VCaP (cell line): ENCODE measurements at regions not wholly inside any gene's neighbourhood (a gene's known extent, or its start where the extent isn't known, plus 50 kb on each side); places are given as distances from the start of the nearest gene placed in this dataset.
"Not testable (repeated sequence)": the region's sequence is repeated elsewhere in the genome, so short reads cannot be mapped to it uniquely, and the experiment has no call there.

Experiments
- H3K27ac ChIP-seq: fragments of 450-650 bp; 2 replicates; pipeline ENCODE4 v1.5.1; 2017
- CTCF ChIP-seq: fragments of 450-650 bp; conservative IDR thresholded peaks from 2 replicates; pipeline ENCODE4 v1.5.1; 2017; ENCODE audit warnings: mild to moderate bottlenecking, moderate library complexity

GRCh38 chr13:86606264-86606663 lies 807.0 kb upstream of the SLITRK6 start:
- no peak overlapping the region for H3K27ac ChIP-seq
- no peak for TF ChIP-seq CTCF

GRCh38 chr13:86608701-86609100 lies 809.5 kb upstream of the SLITRK6 start:
- H3K27ac ChIP-seq: no peak overlapping the region
- TF ChIP-seq CTCF: no peak

GRCh38 chr13:86633346-86633745 lies 834.1 kb upstream of the SLITRK6 start:
- no peak for TF ChIP-seq CTCF
- no peak overlapping the region for H3K27ac ChIP-seq

GRCh38 chr13:86651171-86651570 lies 852.0 kb upstream of the SLITRK6 start:
- H3K27ac ChIP-seq: not testable (repeated sequence)

- TF ChIP-seq CTCF: no peak
These were observed 853.8 kb upstream of the SLITRK6 start for GRCh38 chr13:86653009-86653408.

GRCh38 chr13:86655561-86655960 lies 856.3 kb upstream of the SLITRK6 start:
- TF ChIP-seq CTCF: no peak
- no peak overlapping the region for H3K27ac ChIP-seq

More at GRCh38 chr13:86653009-86653408, 853.8 kb upstream of the SLITRK6 start:
- no peak overlapping the region for H3K27ac ChIP-seq

- TF ChIP-seq CTCF: no peak
- no peak overlapping the region for H3K27ac ChIP-seq
These were observed 860.9 kb upstream of the SLITRK6 start for GRCh38 chr13:86660090-86660489.

GRCh38 chr13:86665842-86666241 lies 866.6 kb upstream of the SLITRK6 start:
- no peak overlapping the region for H3K27ac ChIP-seq
- no peak for TF ChIP-seq CTCF
